HuH-7 (cell line): ENCODE measurements at regions not wholly inside any gene's neighbourhood (a gene's known extent, or its start where the extent isn't known, plus 50 kb on each side); places are given as distances from the start of the nearest gene placed in this dataset.

Source experiments
- DNase-seq: peaks from one replicate; pipeline ENCODE4 v3.0.0; 2011; ENCODE audit warnings: low spot score

GRCh38 chr14:55942076-55942654 is 176.0 kb upstream of the PELI2 start:
- DNase-seq = no peak

DNA sequence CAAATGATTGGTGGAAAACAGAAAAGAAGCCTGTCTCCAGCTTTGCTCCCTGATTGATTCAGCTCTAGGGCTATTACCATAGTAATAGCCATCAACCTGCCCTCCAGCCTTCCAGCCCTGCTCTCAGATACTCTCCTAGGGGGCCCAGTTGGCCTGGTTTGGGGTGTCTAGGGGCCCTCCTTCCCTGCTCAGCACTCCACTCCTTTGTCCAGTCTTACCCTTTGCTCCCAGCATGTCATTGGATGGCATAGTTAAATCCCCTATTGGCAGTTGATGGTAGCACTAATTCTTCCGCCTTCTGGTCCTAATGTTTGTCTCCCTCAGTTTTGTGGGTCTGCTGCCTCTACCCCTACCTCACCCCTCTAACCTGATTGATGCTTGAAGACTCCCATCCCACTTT is 175.4 kb upstream of the PELI2 start:
- DNase-seq = no peak

GRCh38 chr14:55944757-55945156 is 173.5 kb upstream of the PELI2 start:
- no peak for DNase-seq

DNA sequence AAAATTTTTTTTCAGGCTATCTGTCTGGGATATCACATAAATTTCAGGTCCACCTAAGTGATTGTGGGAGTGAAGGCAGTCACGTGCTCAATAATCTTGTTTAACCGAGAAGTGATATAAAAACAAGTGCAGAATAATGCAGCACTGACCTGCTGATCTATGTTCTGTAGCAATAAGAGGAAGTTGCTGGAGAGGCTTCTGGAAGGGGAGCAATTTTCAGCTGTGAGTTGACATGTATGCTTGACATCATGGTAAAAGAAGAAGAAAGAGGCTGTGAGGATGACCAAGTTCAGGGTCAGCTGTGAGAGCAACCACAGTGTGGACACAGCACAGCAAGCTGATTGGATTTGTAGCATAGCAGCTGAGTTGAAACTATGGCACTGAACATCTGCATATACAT is 172.0 kb upstream of the PELI2 start:
- no peak for DNase-seq

DNA sequence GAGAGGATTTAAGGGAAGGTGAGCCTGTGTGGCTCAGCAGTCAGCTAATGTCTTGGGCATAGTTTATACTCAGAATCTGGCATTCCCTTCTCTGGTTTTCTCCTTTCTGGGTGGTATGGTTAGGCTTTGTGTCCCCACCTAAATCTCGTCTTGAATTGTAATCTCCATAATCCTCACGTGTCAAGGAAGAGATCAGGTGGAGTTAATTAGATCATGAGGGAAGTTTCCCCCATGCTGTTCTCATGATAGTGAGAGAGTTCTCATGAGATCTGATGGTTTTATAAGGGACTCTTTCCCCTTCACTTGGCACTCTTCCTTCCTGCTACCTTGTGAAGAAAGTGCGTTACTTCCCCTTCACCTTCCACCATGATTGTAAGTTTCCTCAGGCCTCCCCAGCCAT is 169.8 kb upstream of the PELI2 start:
- no peak for DNase-seq

- DNase-seq = no peak
Measured at GRCh38 chr14:55949708-55950107, 168.5 kb upstream of the PELI2 start.

- DNase-seq = no peak
Measured at GRCh38 chr14:55950135-55950534, 168.1 kb upstream of the PELI2 start.

- no peak for DNase-seq
Measured at GRCh38 chr14:55951341-55952206, 166.6 kb upstream of the PELI2 start.

DNA sequence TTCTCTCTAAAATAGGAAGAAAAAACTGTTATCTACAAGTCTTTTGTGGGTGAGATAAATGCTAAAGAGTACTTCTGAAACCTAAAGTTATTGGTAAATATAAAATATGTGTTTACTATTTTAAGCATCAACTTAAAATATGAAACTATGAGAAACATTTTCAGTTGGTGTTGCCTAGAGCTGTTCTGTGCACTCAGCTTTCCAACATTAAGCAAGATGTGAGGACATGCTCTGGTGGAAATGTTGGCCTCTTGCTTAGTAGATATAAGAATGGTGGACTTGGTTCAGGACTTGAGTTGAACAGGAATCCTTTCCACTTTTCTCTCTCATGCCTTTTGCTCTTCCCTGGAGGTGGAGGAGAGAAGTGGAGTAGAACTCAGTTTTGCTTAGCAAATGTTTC is 164.1 kb upstream of the PELI2 start:
- no peak for DNase-seq

DNA sequence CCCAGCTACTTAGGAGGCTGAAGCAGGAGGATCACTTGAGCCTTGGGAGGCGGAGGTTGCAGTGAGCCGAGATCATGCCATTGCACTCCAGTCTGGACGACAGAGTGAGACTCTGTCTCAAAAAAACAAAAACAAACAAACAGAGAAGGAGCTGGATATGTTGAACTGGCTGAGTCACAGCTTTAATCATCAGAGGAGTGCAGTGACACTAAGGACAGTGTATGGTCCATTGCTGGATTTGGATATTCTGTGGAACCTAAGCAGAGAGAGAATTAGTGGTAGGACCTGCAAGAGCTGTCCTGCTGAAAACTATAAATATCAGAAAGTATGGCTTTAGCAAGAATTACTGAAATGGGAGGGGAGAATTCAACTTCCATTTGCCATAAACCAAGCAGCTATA is 163.0 kb upstream of the PELI2 start:
- DNase-seq = no peak

DNA sequence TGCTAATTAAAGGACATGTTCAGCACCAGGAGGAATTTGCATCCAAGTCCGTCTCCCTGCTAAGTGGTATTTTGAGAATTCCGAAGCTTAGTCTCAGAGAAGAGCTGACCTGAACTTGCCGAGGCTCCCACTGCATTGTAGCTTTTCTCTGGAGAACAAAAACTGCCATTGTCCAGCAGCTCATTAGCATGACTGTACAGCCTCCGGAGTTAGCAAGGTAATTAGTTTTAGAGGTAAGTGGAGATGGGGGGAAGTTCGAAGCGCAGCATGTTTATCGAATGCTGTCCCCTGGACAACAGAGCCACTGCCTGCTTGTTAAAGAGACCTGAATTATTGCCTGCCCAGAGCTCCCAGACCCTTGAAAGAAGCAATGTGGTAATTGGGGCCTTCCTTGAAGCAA is 160.3 kb upstream of the PELI2 start:
- no peak for DNase-seq

DNA sequence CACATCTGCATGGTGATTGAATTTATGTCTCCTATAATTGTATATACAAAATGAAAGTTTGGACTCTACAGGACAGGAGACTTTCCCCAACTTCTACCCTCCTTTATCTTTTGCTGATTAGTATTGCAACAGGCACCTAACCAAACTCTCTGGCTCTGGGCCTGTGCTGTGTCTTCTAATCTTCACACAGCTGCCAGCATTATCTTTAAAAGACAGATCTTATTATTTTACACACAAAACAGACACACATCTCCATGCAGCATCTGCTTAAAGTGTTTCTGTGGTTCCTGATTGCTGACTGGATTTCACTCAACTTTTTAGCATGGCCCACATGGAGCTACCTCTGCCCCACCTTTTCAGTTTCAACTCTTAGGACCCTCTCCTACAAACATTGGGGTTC is 154.9 kb upstream of the PELI2 start:
- no peak for DNase-seq

DNA sequence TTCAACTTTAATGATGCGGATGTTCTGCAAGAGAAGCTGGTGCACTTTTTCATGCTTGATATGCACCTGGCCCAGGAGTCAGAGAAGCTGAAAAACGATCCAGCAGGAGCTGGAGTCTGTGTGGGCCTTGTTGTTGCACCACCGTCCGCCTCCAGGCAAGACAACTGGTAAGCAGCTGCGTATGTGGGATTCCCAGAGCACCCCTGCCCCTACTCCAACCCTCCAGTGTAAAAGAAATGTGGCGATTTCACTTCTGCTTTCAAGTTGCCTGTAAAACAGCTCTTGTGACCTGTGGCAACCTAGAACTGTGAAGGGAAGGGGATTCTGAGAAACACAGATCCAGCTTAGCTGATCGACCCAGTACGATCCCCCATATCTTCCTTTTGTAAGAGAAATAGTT is 154.1 kb upstream of the PELI2 start:
- DNase-seq = no peak

- DNase-seq = no peak
Measured at GRCh38 chr14:55964821-55965220, 153.4 kb upstream of the PELI2 start.

DNA sequence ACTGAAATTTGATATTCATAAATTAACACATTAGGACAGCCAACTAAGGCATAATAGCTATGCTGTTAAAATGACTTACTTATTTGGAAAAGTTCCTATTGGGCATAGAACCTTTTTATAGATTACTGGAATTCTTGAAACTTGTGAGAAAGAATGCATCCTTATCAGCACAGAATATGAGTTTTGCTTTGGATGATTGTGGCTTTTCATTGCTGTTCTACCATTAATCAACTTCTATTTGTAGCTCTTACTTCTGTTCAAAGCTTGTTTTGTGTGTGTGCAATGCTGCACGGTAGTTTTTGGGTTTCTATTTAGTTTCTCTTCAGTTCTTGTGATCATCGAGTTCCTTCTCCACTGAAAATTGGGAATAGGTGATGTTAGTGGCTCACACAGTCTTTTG is 152.4 kb upstream of the PELI2 start:
- no peak for DNase-seq

DNA sequence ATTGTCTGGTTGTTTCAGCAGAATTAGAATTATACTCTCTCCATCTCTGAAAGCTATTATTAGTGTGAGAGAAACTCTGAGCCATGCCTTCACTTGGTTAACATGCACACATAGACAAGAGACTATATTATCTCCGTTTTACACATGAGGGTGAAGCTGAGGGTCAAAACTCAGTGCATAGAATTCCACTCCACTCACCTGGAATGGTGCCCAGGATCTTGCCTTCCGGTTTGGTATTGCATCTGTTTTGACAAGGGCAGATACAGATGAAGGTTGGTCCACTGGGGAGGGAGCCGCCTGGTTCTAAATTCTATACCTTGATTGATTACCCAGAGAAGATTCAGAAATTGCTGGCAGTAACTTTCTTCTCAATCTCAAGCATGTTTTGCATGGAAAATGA is 149.5 kb upstream of the PELI2 start:
- no peak for DNase-seq

- DNase-seq = no peak
Measured at GRCh38 chr14:55973285-55973800, 144.9 kb upstream of the PELI2 start.

GRCh38 chr14:55973911-55974630 is 144.1 kb upstream of the PELI2 start:
- DNase-seq = no peak

- DNase-seq = no peak
Measured at GRCh38 chr14:55975281-55975910, 142.8 kb upstream of the PELI2 start.

DNA sequence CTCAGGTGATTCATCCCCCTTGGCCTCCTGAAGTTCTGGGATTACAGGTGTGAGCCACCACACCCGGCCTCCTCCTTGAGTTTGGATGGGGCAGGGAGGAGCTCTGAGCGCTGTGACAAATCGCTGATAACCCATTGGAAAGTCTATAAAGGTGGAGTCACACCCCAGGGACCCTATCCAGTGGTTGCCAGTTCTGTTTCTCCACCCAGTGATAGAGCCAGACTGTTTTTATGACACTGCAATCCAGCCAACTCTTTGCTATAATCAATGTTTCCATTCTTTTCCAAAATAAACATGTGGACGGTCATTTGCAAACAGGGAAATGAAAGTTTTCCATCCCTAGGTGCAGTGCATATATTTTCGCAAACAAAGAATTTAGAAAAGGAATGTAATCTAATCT is 142.0 kb upstream of the PELI2 start:
- DNase-seq = peak; percentile 6

GRCh38 chr14:55976655-55977054 is 141.6 kb upstream of the PELI2 start:
- DNase-seq = no peak

DNA sequence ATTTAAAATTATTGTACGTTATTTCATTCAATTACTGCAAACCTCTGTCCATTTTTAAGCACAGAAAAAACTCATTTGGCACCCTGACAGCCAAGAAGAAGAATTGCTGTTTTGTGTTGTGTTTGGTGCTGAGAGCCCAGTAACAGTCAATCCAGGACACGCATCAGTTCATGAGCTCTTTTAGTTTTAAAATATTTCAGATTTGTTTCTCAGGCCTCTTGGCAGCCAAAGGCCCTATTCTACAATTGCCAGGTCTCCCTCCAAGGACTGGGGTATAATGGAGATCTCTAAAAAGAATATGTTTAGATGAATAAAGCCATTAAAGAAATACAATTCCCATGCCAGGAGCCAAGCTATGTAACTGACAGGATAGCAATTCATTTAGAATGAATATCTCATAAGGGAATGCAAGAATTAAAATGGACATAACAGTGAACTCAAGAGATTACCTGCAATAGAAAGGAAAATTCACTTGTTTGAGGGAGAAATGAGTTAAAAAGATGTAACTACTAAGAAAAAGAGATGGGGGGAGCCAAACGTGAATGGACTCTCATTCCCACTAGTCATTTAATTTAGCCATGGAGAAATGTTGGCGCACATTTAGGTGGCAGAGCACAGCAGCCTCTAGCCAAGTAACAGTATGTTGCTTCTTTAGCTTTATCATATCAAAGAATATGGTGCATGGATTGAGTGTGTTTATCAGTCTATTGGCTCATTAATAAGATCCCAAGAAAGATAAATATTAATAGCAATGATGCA is 140.6 kb upstream of the PELI2 start:
- DNase-seq = no peak
